PC-3 (cell line): ENCODE measurements at regions not wholly inside any gene's neighbourhood (a gene's known extent, or its start where the extent isn't known, plus 50 kb on each side); places are given as distances from the start of the nearest gene placed in this dataset.

Experiments
- ATAC-seq: fragments of 200-7000 bp; cut with Tn5 transposase; 2 replicates; pipeline ENCODE4 v1.9.1; 2020; ENCODE audit warnings: mild to moderate bottlenecking, moderate library complexity
- BruUV-seq: library from RNA; stranded (reverse); fragments of 400-500 nt; replicated peaks from 2 replicates; lab custom pipeline; 2021; lab: Mats Ljungman, UMichigan
- CTCF ChIA-PET: fragments of 300-600 bp; sonication (Branson Sonifier 250); formaldehyde crosslinking; loops from one replicate; lab custom pipeline; 2022; ENCODE audit warnings: antibody characterized with exemption; lab: Charles Lee
- POLR2A ChIA-PET: fragments of 300-600 bp; sonication (Branson Sonifier 250); formaldehyde crosslinking; loops from one replicate; lab custom pipeline; 2022; ENCODE audit warnings: antibody characterized with exemption; ENCODE audit not compliant: unreplicated experiment; lab: Charles Lee
- DNase-seq: peaks from one replicate; pipeline ENCODE4 v3.0.0-alpha.2; 2015
- H2AFZ ChIP-seq: fragments of 300-600 bp; sonication (generic); 2 replicates; pipeline ENCODE4 v1.6.0; 2016; ENCODE audit warnings: antibody characterized with exemption, low read length
- H3F3A ChIP-seq: fragments of 300-600 bp; sonication (generic); one replicate; pipeline ENCODE4 v1.6.0; 2017; ENCODE audit warnings: antibody characterized with exemption, low read length, control low read depth, mild to moderate bottlenecking; ENCODE audit not compliant: unreplicated experiment
- H3K27ac ChIP-seq: fragments of 300-600 bp; sonication (generic); 2 replicates; pipeline ENCODE4 v1.5.1; 2016; ENCODE audit warnings: mild to moderate bottlenecking, low read length
- H3K27me3 ChIP-seq: fragments of 300-600 bp; sonication (generic); 2 replicates; pipeline ENCODE4 v1.6.1; 2016; ENCODE audit warnings: low read length, mixed read lengths
- H3K36me3 ChIP-seq: fragments of 300-600 bp; sonication (generic); 2 replicates; pipeline ENCODE4 v1.6.1; 2016; ENCODE audit warnings: low read depth, mixed run types, low read length, mixed read lengths
- H3K4me1 ChIP-seq: fragments of 300-600 bp; sonication (generic); 2 replicates; pipeline ENCODE4 v1.5.1; 2016; ENCODE audit warnings: low read length; ENCODE audit not compliant: insufficient read depth
- H3K4me2 ChIP-seq: fragments of 300-600 bp; sonication (generic); 2 replicates; pipeline ENCODE4 v1.6.0; 2016; ENCODE audit warnings: low read length
- H3K4me3 ChIP-seq: fragments of 300-600 bp; sonication (generic); 2 replicates; pipeline ENCODE4 v1.5.1; 2016; ENCODE audit warnings: mild to moderate bottlenecking, low read length, mixed read lengths
- H3K79me2 ChIP-seq: fragments of 300-600 bp; sonication (generic); 2 replicates; pipeline ENCODE4 v1.6.1; 2017; ENCODE audit warnings: low read length, mixed read lengths
- H3K9ac ChIP-seq: fragments of 300-600 bp; sonication (generic); 2 replicates; pipeline ENCODE4 v1.6.0; 2016; ENCODE audit warnings: mild to moderate bottlenecking, low read length
- H3K9me2 ChIP-seq: fragments of 300-600 bp; sonication (generic); replicated peaks from 2 replicates; pipeline ENCODE4 v1.6.1; 2016; ENCODE audit warnings: mixed run types, low read length, mixed read lengths
- H3K9me3 ChIP-seq: fragments of 300-600 bp; sonication (generic); 2 replicates; pipeline ENCODE4 v1.6.1; 2016; ENCODE audit warnings: low read length, mixed read lengths
- H4K20me1 ChIP-seq: fragments of 300-600 bp; sonication (generic); 2 replicates; pipeline ENCODE4 v1.6.1; 2016; ENCODE audit warnings: low read length, mixed read lengths
- EZH2 ChIP-seq: fragments of 300-600 bp; sonication (generic); IDR thresholded peaks from one replicate; pipeline ENCODE4 v1.6.1; 2017; ENCODE audit warnings: antibody characterized with exemption, mild to moderate bottlenecking, low read length; ENCODE audit not compliant: unreplicated experiment
- EZH2phosphoT487 ChIP-seq: fragments of 300-600 bp; sonication (generic); IDR thresholded peaks from 2 replicates; pipeline ENCODE4 v1.6.1; 2018; ENCODE audit warnings: mild to moderate bottlenecking, antibody characterized with exemption, low read length, borderline replicate concordance
- intact Hi-C: fragments of 100-400 bp; cut with micrococcal nuclease; formaldehyde crosslinking; loops from 2 replicates; pipeline ENCODE4 v1.9.0; 2023
- TF ChIP-seq, protein P1 (sequence below): fragments of 300-600 bp; sonication (generic); conservative IDR thresholded peaks from 2 replicates; pipeline ENCODE4 v1.5.1; 2017; ENCODE audit warnings: antibody characterized with exemption, low read depth, mild to moderate bottlenecking, low read length

DNA sequence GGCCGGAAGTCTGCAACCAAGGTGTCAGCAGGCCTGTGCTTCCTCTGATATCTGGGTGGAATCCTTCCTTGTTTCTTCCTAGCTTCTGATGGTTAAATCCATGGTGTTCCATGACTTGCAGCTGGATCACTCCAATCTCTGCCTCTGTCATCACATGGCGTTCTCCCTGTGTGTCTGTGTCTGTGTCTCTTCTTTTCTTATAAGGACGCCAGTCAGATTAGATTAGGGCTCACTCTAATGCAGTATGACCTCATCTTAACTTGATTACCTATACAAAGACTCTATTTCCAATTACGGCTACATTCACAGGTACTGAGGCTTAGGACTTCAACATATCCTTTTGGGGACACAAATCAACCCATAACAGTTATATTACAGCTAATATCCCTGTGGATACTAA lies 70.3 kb upstream of the FAM3C start:
- no peaks in the 10 kb centered on the region for H3K9me3 ChIP-seq
- ChIA-PET POLR2A (no interaction called here), CTCF (no interaction called here)
- no peaks in the 10 kb centered on the region for H3F3A ChIP-seq
- TF ChIP-seq EZH2phosphoT487: no peak
- no peak for TF ChIP-seq EZH2
- TF ChIP-seq, protein P1, sequence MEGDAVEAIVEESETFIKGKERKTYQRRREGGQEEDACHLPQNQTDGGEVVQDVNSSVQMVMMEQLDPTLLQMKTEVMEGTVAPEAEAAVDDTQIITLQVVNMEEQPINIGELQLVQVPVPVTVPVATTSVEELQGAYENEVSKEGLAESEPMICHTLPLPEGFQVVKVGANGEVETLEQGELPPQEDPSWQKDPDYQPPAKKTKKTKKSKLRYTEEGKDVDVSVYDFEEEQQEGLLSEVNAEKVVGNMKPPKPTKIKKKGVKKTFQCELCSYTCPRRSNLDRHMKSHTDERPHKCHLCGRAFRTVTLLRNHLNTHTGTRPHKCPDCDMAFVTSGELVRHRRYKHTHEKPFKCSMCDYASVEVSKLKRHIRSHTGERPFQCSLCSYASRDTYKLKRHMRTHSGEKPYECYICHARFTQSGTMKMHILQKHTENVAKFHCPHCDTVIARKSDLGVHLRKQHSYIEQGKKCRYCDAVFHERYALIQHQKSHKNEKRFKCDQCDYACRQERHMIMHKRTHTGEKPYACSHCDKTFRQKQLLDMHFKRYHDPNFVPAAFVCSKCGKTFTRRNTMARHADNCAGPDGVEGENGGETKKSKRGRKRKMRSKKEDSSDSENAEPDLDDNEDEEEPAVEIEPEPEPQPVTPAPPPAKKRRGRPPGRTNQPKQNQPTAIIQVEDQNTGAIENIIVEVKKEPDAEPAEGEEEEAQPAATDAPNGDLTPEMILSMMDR: no peak
- H3K9me2 ChIP-seq: no peaks in the 10 kb centered on the region
- H3K27me3 ChIP-seq: no peaks in the 10 kb centered on the region
- no peak overlapping the region for H2AFZ ChIP-seq
- no peaks in the 10 kb centered on the region for H3K79me2 ChIP-seq
- no peak overlapping the region for H3K4me2 ChIP-seq
- H4K20me1 ChIP-seq: no peaks in the 10 kb centered on the region
- H3K4me1 ChIP-seq: no peaks in the 10 kb centered on the region
- H3K4me3 ChIP-seq: no peak overlapping the region
- DNase-seq (no peak), ATAC-seq (no peak)
- no TSS peak for BruUV-seq
- H3K9ac ChIP-seq: no peak overlapping the region
- no peaks in the 10 kb centered on the region for H3K36me3 ChIP-seq
- intact Hi-C loops: no loop called here
- no peak overlapping the region for H3K27ac ChIP-seq

DNA sequence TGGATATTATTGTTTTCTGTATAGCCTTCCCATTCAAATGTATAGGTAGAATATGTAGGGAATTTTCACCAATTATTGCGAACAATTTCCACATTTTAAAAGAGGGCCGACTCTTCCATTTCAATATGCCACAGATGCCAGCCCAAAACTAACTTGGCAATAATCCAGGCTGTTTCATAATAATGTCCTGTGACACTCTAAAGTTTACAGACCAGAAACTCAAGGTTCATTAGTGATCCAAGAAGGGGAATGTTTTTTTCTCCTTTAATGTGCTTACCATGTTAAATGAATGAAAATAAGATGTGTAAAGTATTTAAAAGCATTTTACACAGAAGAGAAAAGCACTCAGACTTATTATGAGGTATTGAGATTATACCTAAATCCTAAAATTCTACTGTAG lies 63.0 kb upstream of the FAM3C start:
- H3K4me2 ChIP-seq: no peak overlapping the region
- no peaks in the 10 kb centered on the region for H3F3A ChIP-seq
- no peak for DNase-seq
- no peaks in the 10 kb centered on the region for H3K9me3 ChIP-seq
- ATAC-seq: no peak
- no peaks in the 10 kb centered on the region for H3K9me2 ChIP-seq
- no peak overlapping the region for H3K9ac ChIP-seq
- no peaks in the 10 kb centered on the region for H3K27me3 ChIP-seq
- POLR2A ChIA-PET: no interaction called here
- H4K20me1 ChIP-seq: no peaks in the 10 kb centered on the region
- CTCF ChIA-PET: no interaction called here
- no peak overlapping the region for H3K4me3 ChIP-seq
- intact Hi-C loops: no loop called here
- no peaks in the 10 kb centered on the region for H3K4me1 ChIP-seq
- BruUV-seq: no TSS peak
- H2AFZ ChIP-seq: no peak overlapping the region
- H3K27ac ChIP-seq: no peak overlapping the region
- no peaks in the 10 kb centered on the region for H3K79me2 ChIP-seq
- TF ChIP-seq EZH2phosphoT487 (no peak), EZH2 (no peak)
- TF ChIP-seq, protein P1: no peak
- no peaks in the 10 kb centered on the region for H3K36me3 ChIP-seq

DNA sequence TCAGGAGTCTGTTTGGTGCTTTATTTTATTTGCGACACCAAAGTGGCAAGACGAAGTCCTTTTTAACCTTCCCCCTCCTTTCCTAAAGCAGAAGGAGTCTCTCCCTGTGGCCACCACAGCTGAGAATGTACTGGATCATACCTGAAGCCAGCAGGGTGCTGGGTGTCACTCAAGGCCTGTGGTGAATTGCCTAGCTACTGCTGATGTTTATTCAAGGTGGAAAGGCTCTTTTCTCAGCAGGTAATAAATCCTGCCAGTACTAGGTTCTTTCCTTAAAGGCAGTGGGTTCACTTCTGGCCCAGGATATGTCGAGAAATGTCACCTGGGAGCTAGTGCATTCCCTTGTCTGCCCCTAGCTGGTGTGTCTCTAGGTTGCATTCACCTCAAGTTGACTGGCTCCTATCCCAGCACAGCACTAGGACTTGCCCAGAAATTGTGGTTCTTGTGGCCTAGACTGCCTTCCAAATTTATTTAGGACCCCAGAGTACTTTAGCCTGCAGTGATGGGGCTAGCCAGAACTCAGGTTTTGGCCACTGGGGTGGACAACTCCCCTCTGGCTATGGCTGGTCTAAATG lies 60.8 kb upstream of the FAM3C start:
- no peak overlapping the region for H3K27ac ChIP-seq
- H3K79me2 ChIP-seq: no peaks in the 10 kb centered on the region
- no TSS peak for BruUV-seq
- no peaks in the 10 kb centered on the region for H3F3A ChIP-seq
- ChIA-PET POLR2A (no interaction called here), CTCF (no interaction called here)
- H2AFZ ChIP-seq: no peak overlapping the region
- no peaks in the 10 kb centered on the region; the same call in 1 of the 2 replicates for H3K9me2 ChIP-seq
- no peak overlapping the region for H3K4me3 ChIP-seq
- DNase-seq (no peak), ATAC-seq (no peak)
- no peaks in the 10 kb centered on the region for H3K9me3 ChIP-seq
- H3K4me2 ChIP-seq: no peak overlapping the region
- no peaks in the 10 kb centered on the region for H3K4me1 ChIP-seq
- intact Hi-C loops: no loop called here
- H4K20me1 ChIP-seq: no peaks in the 10 kb centered on the region
- no peaks in the 10 kb centered on the region for H3K36me3 ChIP-seq
- no peaks in the 10 kb centered on the region for H3K27me3 ChIP-seq
- no peak overlapping the region for H3K9ac ChIP-seq
- TF ChIP-seq, protein P1: no peak
- TF ChIP-seq EZH2 (no peak), EZH2phosphoT487 (no peak)
